Motor neuron (in vitro differentiated cells): ENCODE measurements at regions not wholly inside any gene's neighbourhood (a gene's known extent, or its start where the extent isn't known, plus 50 kb on each side); places are given as distances from the start of the nearest gene placed in this dataset.

Experiments
- ATAC-seq, 8 experiments: fragments of 200-7000 bp; cut with Tn5 transposase; replicated peaks in 6 of 8; 2 replicates each; pipeline ENCODE4 v1.8.0; 2021; ENCODE audit warnings: mild to moderate bottlenecking in 8 of 8, moderate library complexity in 8 of 8
- H3K27ac ChIP-seq, 2 donors: fragments of 250-450 bp; sonication (Bioruptor Pico); 2 replicates each; pipeline ENCODE4 v1.9.0; 2021; ENCODE audit warnings: antibody characterized with exemption in 2 of 2, mild to moderate bottlenecking in 2 of 2, moderate library complexity in 1 of 2
- H3K4me1 ChIP-seq, 2 donors: fragments of 250-450 bp; sonication (Bioruptor Pico); replicated peaks in 1 of 2; 2 replicates each; pipeline ENCODE4 v1.6.1; 2021; ENCODE audit warnings: antibody characterized with exemption in 2 of 2, mild to moderate bottlenecking in 2 of 2, moderate library complexity in 1 of 2
- H3K4me3 ChIP-seq, 5 donors: fragments of 250-450 bp; sonication (Bioruptor Pico); 2 replicates each; pipeline ENCODE4 v1.9.0; 2021; ENCODE audit warnings: antibody characterized with exemption in 5 of 5, mild to moderate bottlenecking in 5 of 5, moderate library complexity in 4 of 5
- WGBS, 10 experiments: fragments of 450-650 bp; shearing (Covaris generic); methylation state at CpG; one replicate each; pipeline ENCODE4 v1.0.0; 2022; 5-methylcytosine and 5-hydroxymethylcytosine counted together
- in situ Hi-C, 9 experiments: fragments of 400-800 bp; cut with MboI; loops; one replicate each; pipeline ENCODE4 v1.15.0; 2021; ENCODE audit warnings: low sequenced_read_pairs in 9 of 9, low pct_unique_long_range_greater_than_20kb in 2 of 9; ENCODE audit not compliant: unreplicated experiment in 9 of 9

- no peak for ATAC-seq
- H3K4me1 ChIP-seq: peaks cover 0 to 17% of the 10 kb centered on the region in 2 donors
- in situ Hi-C loops: no loop called here
- 80 to 100% (median 90%) methylated on average over 1 of the region's 1 CpG; no CpG with 5 or more reads in 7 of the 10 experiments for WGBS, 10 experiments
- no peak overlapping the region for H3K4me3 ChIP-seq
- H3K27ac ChIP-seq: no peak overlapping the region
These were observed 393.9 kb downstream of the ADAMTS20 start for GRCh38 chr12:43158126-43158525.

GRCh38 chr12:43155376-43155775, 396.6 kb downstream of the ADAMTS20 start:
- in situ Hi-C loops: no loop called here
- no peak for ATAC-seq
- 14 to 100% (median 85%) methylated on average over 1 to 2 of the region's 2 CpGs; no CpG with 5 or more reads in 1 of the 10 experiments for WGBS, 10 experiments

DNA sequence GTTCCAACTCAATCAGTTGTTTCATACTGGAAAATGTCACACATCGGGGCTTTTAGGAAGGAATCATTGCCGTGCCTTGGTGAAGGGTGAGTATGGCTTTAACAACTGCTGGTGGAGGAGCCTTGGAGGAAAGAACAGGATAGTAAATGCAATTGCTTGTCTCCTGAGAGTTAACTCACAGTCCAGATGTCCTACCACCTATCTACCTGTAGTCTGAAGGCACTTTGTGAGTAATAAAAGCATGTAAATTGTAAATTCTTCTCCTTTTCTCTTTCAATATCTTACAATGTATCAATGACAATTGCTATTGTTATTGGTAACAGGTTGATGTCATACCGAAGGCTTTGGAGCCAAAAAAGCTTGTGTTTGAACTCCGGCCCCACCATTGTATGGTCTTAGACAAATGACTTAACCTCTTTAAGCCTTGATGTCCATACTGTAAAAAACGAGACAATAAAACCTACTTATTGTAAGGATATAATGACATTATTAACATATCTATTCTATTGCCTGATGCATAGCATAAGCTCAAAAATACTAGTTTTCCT, 397.4 kb downstream of the ADAMTS20 start:
- Histone ChIP-seq H3K4me3 (no peak overlapping the region), H3K4me1 (peaks cover 9 to 15% of the 10 kb centered on the region in 2 donors), H3K27ac (no peak overlapping the region)
- no peak for ATAC-seq
- 54 to 94% (median 76%) methylated on average over 2 to 5 of the region's 5 CpGs for WGBS, 10 experiments
- in situ Hi-C loops: no loop called here

More at GRCh38 chr12:43155376-43155775, 396.6 kb downstream of the ADAMTS20 start:
- peaks cover 9 to 22% of the 10 kb centered on the region in 2 donors for H3K4me1 ChIP-seq
- no peak overlapping the region for H3K27ac ChIP-seq
- H3K4me3 ChIP-seq: no peak overlapping the region

GRCh38 chr12:43151441-43151981, 400.5 kb downstream of the ADAMTS20 start:
- in situ Hi-C loops: no loop called here
- 0 to 75% (median 58%) methylated on average over 1 to 4 of the region's 4 CpGs for WGBS, 10 experiments
- Histone ChIP-seq H3K27ac (no peak overlapping the region), H3K4me1 (peaks cover 5 to 9% of the 10 kb centered on the region in 2 donors), H3K4me3 (no peak overlapping the region)
- ATAC-seq: peak; percentile 43 to 81 (median 64)

- Histone ChIP-seq H3K4me3 (no peak overlapping the region), H3K27ac (no peak overlapping the region), H3K4me1 (peaks cover 5 to 9% of the 10 kb centered on the region in 2 donors)
- 0 to 100% (median 88%) methylated on average over 1 of the region's 2 CpGs; no CpG with 5 or more reads in 2 of the 10 experiments for WGBS, 10 experiments
- in situ Hi-C loops: no loop called here
- ATAC-seq: peak in 3 of 8 experiments; percentile 51 to 82 (median 71)
These were observed 403.3 kb downstream of the ADAMTS20 start for GRCh38 chr12:43148691-43149090.

GRCh38 chr12:43147878-43148277, 404.1 kb downstream of the ADAMTS20 start:
- Histone ChIP-seq H3K4me3 (no peak overlapping the region), H3K4me1 (peaks cover 5 to 9% of the 10 kb centered on the region in 2 donors), H3K27ac (no peak overlapping the region)
- peak in 2 of 8 experiments; percentile 8 to 43 for ATAC-seq
- in situ Hi-C loops: no loop called here
- 80 to 100% (median 86%) methylated on average over 1 of the region's 1 CpG; no CpG with 5 or more reads in 3 of the 10 experiments for WGBS, 10 experiments

DNA sequence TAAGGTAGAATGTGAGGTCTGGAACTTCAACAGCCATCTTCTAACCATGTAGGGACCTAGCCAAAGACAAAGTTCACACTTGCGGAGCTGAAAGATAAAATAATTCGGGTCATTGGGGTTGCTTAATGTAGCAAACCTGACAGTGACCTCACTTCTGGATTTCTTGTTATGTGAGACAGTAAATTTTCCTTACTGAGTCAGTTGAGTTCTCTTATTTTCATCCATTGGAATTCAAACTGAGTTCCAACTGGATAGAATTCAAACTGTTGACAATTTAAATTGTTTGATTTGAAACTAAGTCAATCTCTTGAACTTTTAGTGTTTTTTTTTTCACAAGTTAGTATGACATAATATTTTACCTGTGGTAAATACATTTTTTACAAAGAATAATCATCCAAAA, 406.5 kb downstream of the ADAMTS20 start:
- no peak overlapping the region for H3K4me3 ChIP-seq
- in situ Hi-C loops: no loop called here
- H3K27ac ChIP-seq: no peak overlapping the region
- H3K4me1 ChIP-seq: no peaks in the 10 kb centered on the region
- WGBS, 10 experiments: 63 to 100% (median 90%) methylated on average over 2 of the region's 2 CpGs; no CpG with 5 or more reads in 4 of the 10 experiments
- ATAC-seq: no peak

GRCh38 chr12:43143278-43143677, 408.7 kb downstream of the ADAMTS20 start:
- Histone ChIP-seq H3K4me1 (no peaks in the 10 kb centered on the region), H3K27ac (no peak overlapping the region), H3K4me3 (no peak overlapping the region)
- in situ Hi-C loops: no loop called here
- ATAC-seq: no peak

- no peaks in the 10 kb centered on the region for H3K4me1 ChIP-seq
- in situ Hi-C loops: no loop called here
- H3K4me3 ChIP-seq: no peak overlapping the region
- WGBS, 10 experiments: 86 to 100% (median 100%) methylated on average over 1 of the region's 1 CpG; no CpG with 5 or more reads in 3 of the 10 experiments
- H3K27ac ChIP-seq: no peak overlapping the region
- no peak for ATAC-seq
These were observed 419.7 kb downstream of the ADAMTS20 start for GRCh38 chr12:43132291-43132690.

GRCh38 chr12:43131301-43131700, 420.7 kb downstream of the ADAMTS20 start:
- in situ Hi-C loops: no loop called here
- no peak for ATAC-seq
- Histone ChIP-seq H3K4me1 (no peaks in the 10 kb centered on the region), H3K27ac (no peak overlapping the region), H3K4me3 (no peak overlapping the region)
- 83 to 100% (median 94%) methylated on average over 1 of the region's 1 CpG; no CpG with 5 or more reads in 2 of the 10 experiments for WGBS, 10 experiments

DNA sequence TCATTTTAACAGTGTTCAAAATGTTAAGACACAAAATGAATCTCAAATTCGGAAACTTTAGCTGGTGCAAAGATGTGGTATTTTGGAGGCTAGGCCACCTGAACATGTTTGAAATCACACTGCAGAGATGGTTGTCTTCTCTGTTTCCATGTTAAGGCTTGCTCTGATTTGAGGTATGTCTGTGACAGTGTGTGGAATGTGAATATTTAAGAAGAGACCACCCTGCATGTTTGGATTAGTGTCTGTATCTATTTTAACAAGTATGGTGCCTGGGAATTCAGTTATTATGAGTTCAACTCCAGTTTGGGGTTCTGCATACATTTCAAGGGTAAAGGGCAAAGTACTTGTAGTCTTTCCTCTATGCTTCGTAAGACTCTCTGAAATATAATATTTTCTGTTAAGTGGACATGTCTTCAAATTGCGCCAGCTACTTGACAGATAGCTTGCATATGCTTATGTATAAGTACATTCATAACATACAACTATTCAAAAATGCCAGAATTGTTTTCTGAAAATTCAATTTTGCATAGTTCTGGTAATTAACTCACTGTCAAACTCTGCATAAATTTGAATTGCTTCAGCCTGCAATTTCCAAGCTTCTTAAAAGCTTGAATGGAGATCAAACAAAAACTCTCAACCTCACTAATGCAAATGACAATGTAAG, 424.0 kb downstream of the ADAMTS20 start:
- WGBS, 10 experiments: 0 to 100% (median 92%) methylated on average over 1 to 3 of the region's 3 CpGs; no CpG with 5 or more reads in 1 of the 10 experiments
- no peak overlapping the region for H3K27ac ChIP-seq
- in situ Hi-C loops: no loop called here
- H3K4me3 ChIP-seq: no peak overlapping the region
- peak in 4 of 8 experiments; percentile 17 to 90 (median 82) for ATAC-seq
- no peaks in the 10 kb centered on the region for H3K4me1 ChIP-seq

GRCh38 chr12:43126652-43127375, 425.2 kb downstream of the ADAMTS20 start:
- no peak for ATAC-seq
- in situ Hi-C loops: no loop called here
- Histone ChIP-seq H3K4me1 (no peaks in the 10 kb centered on the region), H3K4me3 (no peak overlapping the region), H3K27ac (no peak overlapping the region)
- WGBS, 10 experiments: 60 to 100% (median 100%) methylated on average over 1 to 2 of the region's 2 CpGs; no CpG with 5 or more reads in 3 of the 10 experiments

DNA sequence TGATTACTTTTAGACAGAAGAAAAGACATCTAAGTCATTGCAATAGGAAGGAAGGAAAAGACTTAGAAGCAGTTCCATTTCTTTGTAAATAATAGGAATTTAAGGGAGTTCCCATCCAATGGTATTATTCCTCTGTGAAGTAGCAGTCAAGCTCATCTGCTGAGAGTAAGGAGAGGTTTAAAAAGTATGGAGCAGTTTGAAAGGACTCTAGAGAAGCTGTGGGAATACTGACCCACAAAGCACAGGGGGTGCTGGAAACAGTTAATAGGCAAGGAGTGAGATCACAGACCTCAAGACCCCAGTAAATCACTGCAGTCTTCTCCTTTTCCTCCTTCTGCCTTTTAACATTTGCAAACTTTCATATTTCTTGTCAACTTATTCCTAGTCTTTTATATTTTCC, 428.5 kb downstream of the ADAMTS20 start:
- in situ Hi-C loops: loop anchor here in 1 of 9 experiments (25.0 kb wide), 1 partner anchor 164 kb away; no protein-coding TSS in a partner anchor
- Histone ChIP-seq H3K4me3 (no peak overlapping the region), H3K27ac (no peak overlapping the region), H3K4me1 (peaks cover 0 to 2% of the 10 kb centered on the region in 2 donors)
- no peak for ATAC-seq
